Tibial nerve (tissue), 4 donors: ENCODE measurements at regions not wholly inside any gene's neighbourhood (a gene's known extent, or its start where the extent isn't known, plus 50 kb on each side); places are given as distances from the start of the nearest gene placed in this dataset.

Experiments used
- DNase-seq, 2 donors: peaks; one replicate each; pipeline ENCODE4 v3.0.0-alpha.2; 2019; ENCODE audit warnings: low spot score in 2 of 2
- H3K27ac ChIP-seq, 4 donors: fragments of 200-600 bp; sonication (generic) in 3 of 4; one replicate each; pipeline ENCODE4 v1.5.1; 2017 to 2019; ENCODE audit warnings: mild to moderate bottlenecking in 1 of 4
- H3K27me3 ChIP-seq, 2 donors: fragments of 200-600 bp; sonication (generic) in 1 of 2; one replicate each; pipeline versions ENCODE4 v1.5.1 to v1.6.0; 2017 to 2019
- H3K36me3 ChIP-seq, 3 donors: fragments of 200-600 bp; sonication (generic); one replicate each; pipeline ENCODE4 v1.5.1; 2018 to 2019
- H3K4me1 ChIP-seq, 4 donors: fragments of 200-600 bp; sonication (generic) in 3 of 4; one replicate each; pipeline ENCODE4 v1.5.1; 2017 to 2019
- H3K4me3 ChIP-seq, 4 donors: fragments of 200-600 bp; sonication (generic) in 3 of 4; one replicate each; pipeline ENCODE4 v1.5.1; 2017 to 2019; ENCODE audit warnings: mild to moderate bottlenecking in 1 of 4, moderate library complexity in 1 of 4
- H3K9me3 ChIP-seq, 4 donors: fragments of 200-600 bp; sonication (generic) in 3 of 4; one replicate each; pipeline ENCODE4 v1.5.1; 2017 to 2019
- EP300 ChIP-seq, 2 donors: sonication (generic); formaldehyde crosslinking; IDR thresholded peaks; one replicate each; pipeline ENCODE4 v1.6.1; 2017; ENCODE audit warnings: antibody characterized with exemption in 2 of 2, mild to moderate bottlenecking in 1 of 2
- POLR2A ChIP-seq, 2 donors: fragments of 450-650 bp; IDR thresholded peaks; one replicate each; pipeline ENCODE4 v1.6.1; 2017; ENCODE audit warnings: antibody characterized with exemption in 2 of 2, mild to moderate bottlenecking in 2 of 2, moderate library complexity in 2 of 2
- WGBS, 2 donors: methylation state at CpG; one replicate each; pipeline ENCODE4 v1.1.5; 2018; 5-methylcytosine and 5-hydroxymethylcytosine counted together
- TF ChIP-seq, protein P1 (sequence below), 5 experiments: fragments of 200-600 bp in 3 of 5; fragments of 450-650 bp in 2 of 5; sonication (generic) in 3 of 5; IDR thresholded peaks; one replicate each; pipeline ENCODE4 v1.5.1; 2016 to 2019; ENCODE audit warnings: antibody characterized with exemption in 5 of 5, mild to moderate bottlenecking in 3 of 5, moderate library complexity in 2 of 5

DNA sequence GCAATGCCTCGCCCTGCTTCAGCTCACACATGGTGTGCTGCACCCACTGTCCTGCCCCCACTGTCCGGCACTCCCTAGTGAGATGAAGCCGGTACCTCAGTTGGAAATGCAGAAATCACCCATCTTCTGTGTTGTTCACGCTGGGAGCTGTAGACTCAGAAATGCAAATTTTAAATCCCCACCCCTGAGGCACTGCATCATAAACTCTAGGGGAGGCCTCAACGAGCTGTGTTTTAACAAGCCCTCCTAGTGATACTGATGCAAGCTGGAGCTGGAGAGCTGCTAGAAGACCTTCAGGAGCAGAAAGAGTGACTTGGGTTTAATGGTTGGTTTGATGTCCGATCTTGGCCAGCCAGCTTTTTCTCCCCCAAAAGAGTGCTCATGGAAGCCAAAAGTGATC, 146.0 kb upstream of the MAST4 start:
- Histone ChIP-seq H3K4me1 (no peaks in the 10 kb centered on the region), H3K9me3 (peaks cover 0 to 21% (median 0%) of the 10 kb centered on the region in 4 donors), H3K27ac (no peak overlapping the region), H3K27me3 (no peaks in the 10 kb centered on the region), H3K36me3 (no peaks in the 10 kb centered on the region), H3K4me3 (no peak overlapping the region)
- DNase-seq, result no peak
- WGBS, 2 donors, result 89 to 94% methylated on average over 6 of the region's 6 CpGs
- TF ChIP-seq EP300 (IDR thresholded peaks at IDR 0.05) (no peak), POLR2A (IDR thresholded peaks at IDR 0.05) (no peak)
- TF ChIP-seq, protein P1, sequence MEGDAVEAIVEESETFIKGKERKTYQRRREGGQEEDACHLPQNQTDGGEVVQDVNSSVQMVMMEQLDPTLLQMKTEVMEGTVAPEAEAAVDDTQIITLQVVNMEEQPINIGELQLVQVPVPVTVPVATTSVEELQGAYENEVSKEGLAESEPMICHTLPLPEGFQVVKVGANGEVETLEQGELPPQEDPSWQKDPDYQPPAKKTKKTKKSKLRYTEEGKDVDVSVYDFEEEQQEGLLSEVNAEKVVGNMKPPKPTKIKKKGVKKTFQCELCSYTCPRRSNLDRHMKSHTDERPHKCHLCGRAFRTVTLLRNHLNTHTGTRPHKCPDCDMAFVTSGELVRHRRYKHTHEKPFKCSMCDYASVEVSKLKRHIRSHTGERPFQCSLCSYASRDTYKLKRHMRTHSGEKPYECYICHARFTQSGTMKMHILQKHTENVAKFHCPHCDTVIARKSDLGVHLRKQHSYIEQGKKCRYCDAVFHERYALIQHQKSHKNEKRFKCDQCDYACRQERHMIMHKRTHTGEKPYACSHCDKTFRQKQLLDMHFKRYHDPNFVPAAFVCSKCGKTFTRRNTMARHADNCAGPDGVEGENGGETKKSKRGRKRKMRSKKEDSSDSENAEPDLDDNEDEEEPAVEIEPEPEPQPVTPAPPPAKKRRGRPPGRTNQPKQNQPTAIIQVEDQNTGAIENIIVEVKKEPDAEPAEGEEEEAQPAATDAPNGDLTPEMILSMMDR (IDR thresholded peaks at IDR 0.05), result no peak

- 71 to 82% methylated on average over 2 of the region's 2 CpGs for WGBS, 2 donors
- no peaks in the 10 kb centered on the region for H3K4me1 ChIP-seq
- H3K27ac ChIP-seq, result no peak overlapping the region
- peaks cover 0 to 21% (median 0%) of the 10 kb centered on the region in 4 donors for H3K9me3 ChIP-seq
- no peaks in the 10 kb centered on the region for H3K36me3 ChIP-seq
- no peak overlapping the region for H3K4me3 ChIP-seq
- no peaks in the 10 kb centered on the region for H3K27me3 ChIP-seq
- no peak for DNase-seq
- TF ChIP-seq, protein P1 (IDR thresholded peaks at IDR 0.05), result no peak
- TF ChIP-seq POLR2A (IDR thresholded peaks at IDR 0.05) (no peak), EP300 (IDR thresholded peaks at IDR 0.05) (no peak)
Observed at GRCh38 chr5:66450988-66451387, 145.2 kb upstream of the MAST4 start.

GRCh38 chr5:66452109-66452508, 144.1 kb upstream of the MAST4 start:
- Histone ChIP-seq H3K27ac (no peak overlapping the region), H3K9me3 (peaks cover 0 to 21% (median 0%) of the 10 kb centered on the region in 4 donors), H3K36me3 (no peaks in the 10 kb centered on the region), H3K4me1 (no peaks in the 10 kb centered on the region), H3K4me3 (no peak overlapping the region), H3K27me3 (no peaks in the 10 kb centered on the region)
- 45 to 56% methylated on average over 1 of the region's 1 CpG for WGBS, 2 donors
- DNase-seq, result no peak
- TF ChIP-seq, protein P1 (IDR thresholded peaks at IDR 0.05), result no peak
- TF ChIP-seq POLR2A (IDR thresholded peaks at IDR 0.05) (no peak), EP300 (IDR thresholded peaks at IDR 0.05) (no peak)

DNA sequence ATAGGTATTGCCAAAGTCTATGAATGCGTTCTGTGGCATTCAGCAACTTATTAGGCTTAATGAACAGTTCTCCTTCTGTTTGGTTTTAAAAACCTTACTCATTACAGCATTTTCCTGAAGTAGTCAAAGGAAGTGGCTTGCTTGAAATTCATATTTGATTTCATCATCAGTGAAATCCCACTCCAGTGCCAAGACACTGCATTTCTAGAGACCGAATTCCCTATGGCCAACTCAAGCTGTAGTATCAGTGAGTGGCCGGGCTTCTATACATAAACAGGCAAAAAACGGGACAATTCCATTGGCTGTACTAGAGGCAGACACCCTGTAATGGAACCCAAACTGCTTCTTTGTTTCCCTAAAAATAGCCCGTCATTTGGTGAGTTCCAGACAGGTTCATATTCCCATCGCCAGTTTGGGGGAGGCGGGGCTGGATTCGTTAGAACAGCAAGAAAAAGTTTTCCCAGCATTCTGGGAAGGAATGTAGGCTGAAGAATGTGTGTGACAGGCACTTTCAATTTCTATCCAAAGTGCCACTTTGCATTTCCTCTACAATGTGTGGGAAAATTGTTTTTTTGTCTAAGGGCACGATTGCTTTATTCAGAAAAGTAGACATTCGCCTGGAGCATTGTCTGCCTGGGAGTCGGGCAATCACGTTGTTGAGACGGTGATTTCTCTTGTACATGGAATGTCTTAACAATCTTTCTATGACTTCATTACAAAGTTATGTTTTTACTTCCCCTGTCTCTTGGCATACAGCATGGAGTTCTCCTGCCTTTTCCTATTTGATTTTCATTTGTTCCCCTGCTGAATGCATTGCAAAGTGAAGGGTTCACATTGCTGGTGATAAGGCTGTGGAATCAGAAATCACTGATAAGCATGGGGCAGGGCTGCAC, 141.8 kb upstream of the MAST4 start:
- no peaks in the 10 kb centered on the region for H3K4me1 ChIP-seq
- WGBS, 2 donors, result 56 to 66% methylated on average over 13 of the region's 13 CpGs
- no peaks in the 10 kb centered on the region for H3K36me3 ChIP-seq
- no peak overlapping the region for H3K27ac ChIP-seq
- H3K27me3 ChIP-seq, result no peaks in the 10 kb centered on the region
- DNase-seq, result no peak
- H3K4me3 ChIP-seq, result no peak overlapping the region
- TF ChIP-seq POLR2A (IDR thresholded peaks at IDR 0.05), result no peak
- no peak for TF ChIP-seq EP300 (IDR thresholded peaks at IDR 0.05)
- TF ChIP-seq, protein P1 (IDR thresholded peaks at IDR 0.05), result no peak
- H3K9me3 ChIP-seq, result peaks cover 0 to 7% (median 0%) of the 10 kb centered on the region in 4 donors

GRCh38 chr5:66459728-66460127, 136.5 kb upstream of the MAST4 start:
- no peak overlapping the region for H3K27ac ChIP-seq
- H3K4me3 ChIP-seq, result no peak overlapping the region
- no peaks in the 10 kb centered on the region for H3K36me3 ChIP-seq
- no peaks in the 10 kb centered on the region for H3K4me1 ChIP-seq
- 87 to 90% methylated on average over 3 of the region's 3 CpGs for whole genome bisulfite sequencing, 2 donors
- no peaks in the 10 kb centered on the region for H3K9me3 ChIP-seq
- TF ChIP-seq, protein P1 (IDR thresholded peaks at IDR 0.05), result no peak
- no peak for TF ChIP-seq POLR2A (IDR thresholded peaks at IDR 0.05)
- no peak for TF ChIP-seq EP300 (IDR thresholded peaks at IDR 0.05)
- no peak for DNase-seq
- no peaks in the 10 kb centered on the region for H3K27me3 ChIP-seq
